ACC112 (cell line): ENCODE measurements at regions not wholly inside any gene's neighbourhood (a gene's known extent, or its start where the extent isn't known, plus 50 kb on each side); places are given as distances from the start of the nearest gene placed in this dataset.

Experiments
- H2AFZ ChIP-seq: fragments of 200-600 bp; sonication (generic); one replicate; pipeline ENCODE4 v1.6.0; 2017; ENCODE audit warnings: antibody characterized with exemption, low read length; ENCODE audit not compliant: unreplicated experiment
- H3K27ac ChIP-seq: fragments of 200-600 bp; sonication (generic); 2 replicates; pipeline ENCODE4 v1.5.1; 2014; ENCODE audit warnings: low read depth, mild to moderate bottlenecking, antibody characterized with exemption, low read length, moderate library complexity
- H3K27me3 ChIP-seq: fragments of 200-600 bp; sonication (generic); 2 replicates; pipeline ENCODE4 v1.6.1; 2014; ENCODE audit warnings: mild to moderate bottlenecking, antibody characterized with exemption, low read length, moderate library complexity, mixed read lengths; ENCODE audit not compliant: insufficient read depth
- H3K36me3 ChIP-seq: fragments of 200-600 bp; sonication (generic); 2 replicates; pipeline ENCODE4 v1.6.1; 2016; ENCODE audit warnings: mild to moderate bottlenecking, antibody characterized with exemption, low read length, moderate library complexity, mixed read lengths; ENCODE audit not compliant: insufficient read depth
- H3K4me1 ChIP-seq: fragments of 200-600 bp; sonication (generic); one replicate; pipeline ENCODE4 v1.6.1; 2016; ENCODE audit warnings: low read length, mixed read lengths; ENCODE audit not compliant: insufficient read depth, unreplicated experiment, control insufficient read depth
- H3K4me3 ChIP-seq: fragments of 200-600 bp; sonication (generic); 2 replicates; pipeline ENCODE4 v1.5.1; 2014; ENCODE audit warnings: mild to moderate bottlenecking, low read depth, low read length
- H3K79me2 ChIP-seq: fragments of 200-600 bp; sonication (generic); one replicate; pipeline ENCODE4 v1.6.0; 2016; ENCODE audit warnings: low read length; ENCODE audit not compliant: control insufficient read depth, unreplicated experiment, insufficient read depth

GRCh38 chr1:58862728-58863385, 79.0 kb upstream of the JUN start:
- Histone ChIP-seq H2AFZ (no peak overlapping the region), H3K4me3 (no peak overlapping the region), H3K27ac (no peak overlapping the region), H3K79me2 (no peaks in the 10 kb centered on the region), H3K36me3 (no peaks in the 10 kb centered on the region), H3K27me3 (no peaks in the 10 kb centered on the region), H3K4me1 (peaks cover 9% of the 10 kb centered on the region)

GRCh38 chr1:58864654-58865053, 80.8 kb upstream of the JUN start:
- Histone ChIP-seq H3K36me3 (no peaks in the 10 kb centered on the region), H3K79me2 (no peaks in the 10 kb centered on the region)

DNA sequence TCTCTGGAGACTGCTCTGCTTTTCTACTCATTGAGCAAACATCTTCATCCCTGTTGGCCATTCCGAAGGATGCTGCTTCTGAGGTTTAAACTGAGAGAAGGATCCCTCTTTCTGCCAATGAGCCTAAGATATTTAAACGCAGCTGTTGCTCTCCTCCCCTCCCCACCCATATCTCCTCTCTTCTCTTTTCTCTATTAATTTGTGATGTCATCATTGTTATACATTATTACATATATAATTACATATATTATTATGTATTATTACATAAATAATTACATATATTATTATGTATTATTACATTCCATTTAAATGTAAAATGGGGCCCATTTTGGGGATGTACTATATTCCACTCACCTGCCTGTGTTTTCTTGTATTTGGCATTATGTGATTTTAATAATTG, 82.7 kb upstream of the JUN start:
- Histone ChIP-seq H3K79me2 (no peaks in the 10 kb centered on the region), H3K4me3 (no peak overlapping the region), H3K36me3 (no peaks in the 10 kb centered on the region), H3K27me3 (no peaks in the 10 kb centered on the region), H3K27ac (no peak overlapping the region), H2AFZ (no peak overlapping the region), H3K4me1 (peaks cover 3% of the 10 kb centered on the region)

More at GRCh38 chr1:58864654-58865053, 80.8 kb upstream of the JUN start:
- Histone ChIP-seq H2AFZ (no peak overlapping the region), H3K4me1 (peaks cover 9% of the 10 kb centered on the region), H3K4me3 (no peak overlapping the region), H3K27ac (no peak overlapping the region), H3K27me3 (no peaks in the 10 kb centered on the region)

DNA sequence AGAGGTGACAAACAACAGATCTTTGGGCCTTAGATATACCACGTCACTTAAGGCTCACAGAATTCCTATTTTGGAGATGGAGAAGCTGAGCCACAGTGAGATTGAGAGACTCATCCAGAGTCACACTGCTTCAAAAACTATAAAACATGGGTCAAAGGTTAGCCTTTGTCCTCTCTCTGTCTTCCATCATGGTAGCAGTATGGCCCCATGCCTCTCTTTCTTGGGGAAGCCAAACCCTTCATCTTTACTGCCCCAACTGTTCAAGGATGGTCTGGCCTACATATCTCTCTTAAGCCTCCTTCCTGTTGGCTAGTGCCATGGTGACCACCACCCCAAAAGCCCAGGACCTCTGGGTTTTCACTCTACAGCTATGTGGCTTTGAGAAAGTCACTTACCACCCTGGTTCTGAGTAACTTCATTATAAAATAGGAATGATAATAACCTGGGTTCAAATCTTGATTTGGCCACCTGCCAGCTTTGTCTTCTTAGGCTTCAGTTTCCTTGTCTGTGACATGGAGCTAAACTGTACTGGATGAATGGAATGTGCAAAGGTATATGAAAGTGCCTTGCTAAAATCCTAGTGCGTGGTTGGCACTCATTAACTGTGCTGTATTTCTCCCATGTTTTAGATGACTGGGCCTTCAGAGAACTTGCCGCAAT, 85.9 kb upstream of the JUN start:
- Histone ChIP-seq H3K27ac (no peak overlapping the region), H2AFZ (no peak overlapping the region), H3K79me2 (no peaks in the 10 kb centered on the region), H3K4me3 (no peak overlapping the region), H3K4me1 (peaks cover 6% of the 10 kb centered on the region), H3K36me3 (no peaks in the 10 kb centered on the region), H3K27me3 (no peaks in the 10 kb centered on the region)

- H3K36me3 ChIP-seq, result no peaks in the 10 kb centered on the region
- H2AFZ ChIP-seq, result no peak overlapping the region
- no peak overlapping the region for H3K4me3 ChIP-seq
- H3K79me2 ChIP-seq, result no peaks in the 10 kb centered on the region
- no peak overlapping the region for H3K27ac ChIP-seq
- H3K4me1 ChIP-seq, result peaks cover 11% of the 10 kb centered on the region
- H3K27me3 ChIP-seq, result no peaks in the 10 kb centered on the region
Measured at GRCh38 chr1:58870298-58870676, 86.4 kb upstream of the JUN start.

GRCh38 chr1:58874342-58874741, 90.5 kb upstream of the JUN start:
- Histone ChIP-seq H2AFZ (no peak overlapping the region), H3K36me3 (no peaks in the 10 kb centered on the region), H3K27me3 (no peaks in the 10 kb centered on the region), H3K4me3 (no peak overlapping the region), H3K27ac (no peak overlapping the region), H3K79me2 (no peaks in the 10 kb centered on the region), H3K4me1 (peaks cover 13% of the 10 kb centered on the region)

DNA sequence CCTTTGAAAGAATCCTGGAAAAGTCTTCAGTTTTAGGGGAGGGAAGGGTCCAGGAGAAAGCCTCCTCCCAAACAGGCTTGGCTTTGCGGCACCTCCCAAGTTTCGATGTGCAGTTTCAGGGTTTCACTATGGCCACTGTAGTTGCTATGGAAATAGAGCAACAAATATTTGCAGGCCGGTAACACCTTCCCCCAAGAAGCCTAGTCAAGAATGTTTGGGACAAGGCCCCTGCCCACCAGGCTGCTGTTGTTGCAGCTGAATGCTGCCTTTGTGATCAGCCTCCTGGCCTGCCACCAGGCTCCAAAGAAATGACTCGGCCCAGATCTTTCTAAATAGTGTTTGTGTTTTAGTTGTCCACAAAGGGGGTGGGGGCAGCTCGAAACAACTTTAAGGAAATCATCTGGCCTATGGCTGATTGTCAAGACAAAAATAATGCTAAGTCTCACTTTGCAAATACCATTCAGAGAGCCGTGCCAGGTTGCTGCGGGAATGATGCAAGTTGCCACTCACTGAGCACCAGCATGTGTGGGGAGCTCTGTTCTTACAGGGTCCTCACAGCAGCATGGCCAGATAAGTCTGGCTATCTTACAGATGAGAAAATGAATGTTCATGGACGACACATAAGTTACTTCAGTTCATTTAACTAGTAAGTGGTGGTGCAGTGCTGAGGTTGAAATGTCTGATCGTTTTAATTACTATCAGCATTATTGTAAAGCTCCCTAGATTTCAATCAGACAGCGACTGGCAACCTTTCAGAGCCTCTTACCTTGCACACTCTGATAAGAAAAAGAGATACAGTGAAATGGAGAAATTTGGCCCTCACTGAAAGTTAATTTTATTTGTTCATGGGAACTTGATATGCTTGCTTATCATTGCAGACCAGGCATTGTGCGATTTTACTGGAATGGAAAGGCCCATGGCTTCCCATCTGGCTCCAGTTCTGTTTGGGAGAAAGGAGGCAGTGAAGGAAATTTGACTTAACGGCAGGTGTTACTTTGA, 91.2 kb upstream of the JUN start:
- Histone ChIP-seq H3K36me3 (no peaks in the 10 kb centered on the region), H2AFZ (peak overlapping the region; percentile 36), H3K4me1 (peaks cover 18% of the 10 kb centered on the region), H3K4me3 (no peak overlapping the region), H3K27ac (no peak overlapping the region), H3K79me2 (no peaks in the 10 kb centered on the region), H3K27me3 (no peaks in the 10 kb centered on the region)

- Histone ChIP-seq H3K27ac (no peak overlapping the region), H3K4me3 (no peak overlapping the region), H3K27me3 (no peaks in the 10 kb centered on the region), H3K79me2 (no peaks in the 10 kb centered on the region), H2AFZ (no peak overlapping the region), H3K4me1 (peaks cover 48% of the 10 kb centered on the region), H3K36me3 (no peaks in the 10 kb centered on the region)
Measured at GRCh38 chr1:58879464-58879863, 95.6 kb upstream of the JUN start.

DNA sequence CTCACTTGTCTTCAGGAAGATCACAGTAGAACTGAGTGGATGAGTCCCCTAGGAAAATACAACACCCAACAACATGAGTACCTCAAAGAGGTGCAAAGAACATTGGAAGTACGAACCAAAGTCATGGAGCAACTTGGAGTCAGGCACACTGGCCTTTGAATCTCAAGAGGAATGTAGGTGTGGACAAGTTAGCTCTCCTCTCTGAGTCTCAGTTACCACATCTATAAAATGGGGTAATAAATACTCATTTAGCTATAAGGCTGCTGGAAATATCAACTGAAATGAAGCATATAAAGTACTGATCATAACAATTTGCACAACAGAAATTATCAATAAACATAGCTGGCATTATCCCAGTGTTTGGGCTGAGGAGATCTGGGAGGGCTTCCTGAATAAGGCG, 96.7 kb upstream of the JUN start:
- no peaks in the 10 kb centered on the region for H3K79me2 ChIP-seq
- peak overlapping the region; percentile 58 for H3K27ac ChIP-seq
- no peaks in the 10 kb centered on the region for H3K36me3 ChIP-seq
- H3K4me1 ChIP-seq, result peaks cover 50% of the 10 kb centered on the region
- no peaks in the 10 kb centered on the region for H3K27me3 ChIP-seq
- no peak overlapping the region for H3K4me3 ChIP-seq
- no peak overlapping the region for H2AFZ ChIP-seq

- peaks cover 59% of the 10 kb centered on the region for H3K4me1 ChIP-seq
- no peaks in the 10 kb centered on the region for H3K79me2 ChIP-seq
- H3K4me3 ChIP-seq, result no peak overlapping the region; the same call in 1 of the 2 replicates
- no peaks in the 10 kb centered on the region for H3K27me3 ChIP-seq
- H3K36me3 ChIP-seq, result no peaks in the 10 kb centered on the region
- no peak overlapping the region for H2AFZ ChIP-seq
- H3K27ac ChIP-seq, result peak overlapping the region; percentile 88
Measured at GRCh38 chr1:58881471-58881994, 97.7 kb upstream of the JUN start.
